ENCODE measurements at regions not wholly inside any gene's neighbourhood (a gene's known extent, or its start where the extent isn't known, plus 50 kb on each side); places are given as distances from the start of the nearest gene placed in this dataset.

GRCh38 chr6:63516186-63516944 is 55.9 kb upstream of the LOC128125822 start:
- peak; percentile 47 for FAIRE-seq
- no peak for DNase-seq (ENCODE audit: extremely low spot score, insufficient read length, low read depth)

GRCh38 chr6:63517221-63517620 is 55.1 kb upstream of the LOC128125822 start:
- FAIRE-seq (no peak), DNase-seq (ENCODE audit: extremely low spot score, insufficient read length, low read depth) (no peak)

GRCh38 chr6:63521475-63522210 is 50.6 kb upstream of the LOC128125822 start:
- DNase-seq (ENCODE audit: extremely low spot score, insufficient read length, low read depth) (no peak), FAIRE-seq (peak; percentile 39)

All from GM18507 (cell line).